Central memory CD8-positive, alpha-beta T cell (primary cell): ENCODE measurements at regions not wholly inside any gene's neighbourhood (a gene's known extent, or its start where the extent isn't known, plus 50 kb on each side); places are given as distances from the start of the nearest gene placed in this dataset.
A peak's percentile ranks its signal among the peaks of the same experiment; 100 is the strongest.

Experiments
- ATAC-seq: fragments of 150-1000 bp; cut with Tn5 transposase; replicated peaks from 2 replicates; pipeline ENCODE4 v1.10.0; 2022; ENCODE audit warnings: mild to moderate bottlenecking, moderate FRiP score, moderate number of reproducible peaks; ENCODE audit not compliant: poor library complexity, severe bottlenecking; ENCODE audit errors: extremely low read depth
- DNase-seq, 2 donors: peaks; one replicate each; pipeline ENCODE4 v3.0.0; 2021; ENCODE audit warnings: low spot score in 2 of 2
- H3K27ac Mint-ChIP-seq: one replicate; pipeline ENCODE4 v1.8.0; 2022; ENCODE audit warnings: low read depth, mild to moderate bottlenecking, moderate library complexity, mixed read lengths
- H3K27me3 Mint-ChIP-seq: one replicate; pipeline ENCODE4 v1.8.0; 2022; ENCODE audit warnings: mixed read lengths
- H3K36me3 Mint-ChIP-seq: one replicate; pipeline ENCODE4 v1.8.0; 2022; ENCODE audit warnings: mild to moderate bottlenecking, moderate library complexity, mixed read lengths; ENCODE audit not compliant: insufficient read depth
- H3K4me1 Mint-ChIP-seq: one replicate; pipeline ENCODE4 v1.8.0; 2022; ENCODE audit warnings: mixed read lengths
- H3K4me3 Mint-ChIP-seq: one replicate; pipeline ENCODE4 v1.8.0; 2022; ENCODE audit warnings: mild to moderate bottlenecking, moderate library complexity, mixed read lengths
- H3K9me3 Mint-ChIP-seq: one replicate; pipeline ENCODE4 v1.8.0; 2022; ENCODE audit warnings: mixed read lengths

GRCh38 chr2:198382811-198383210, 578.4 kb downstream of the PLCL1 start:
- no peak for DNase-seq
- Mint-ChIP-seq H3K27me3 (peaks cover 11% of the 10 kb centered on the region), H3K4me1 (no peaks in the 10 kb centered on the region), H3K36me3 (no peaks in the 10 kb centered on the region), H3K4me3 (no peak overlapping the region), H3K27ac (no peak overlapping the region), H3K9me3 (no peaks in the 10 kb centered on the region)
- ATAC-seq = no peak

- ATAC-seq (no peak), DNase-seq (no peak)
- no peak overlapping the region for H3K4me3 Mint-ChIP-seq
- peaks cover 7% of the 10 kb centered on the region for H3K4me1 Mint-ChIP-seq
- peaks cover 35% of the 10 kb centered on the region for H3K27me3 Mint-ChIP-seq
- H3K27ac Mint-ChIP-seq = no peak overlapping the region
- no peaks in the 10 kb centered on the region for H3K36me3 Mint-ChIP-seq
- H3K9me3 Mint-ChIP-seq = no peaks in the 10 kb centered on the region
Observed at GRCh38 chr2:198376677-198377076, 572.3 kb downstream of the PLCL1 start.

GRCh38 chr2:198375083-198375410, 570.7 kb downstream of the PLCL1 start:
- no peaks in the 10 kb centered on the region for H3K9me3 Mint-ChIP-seq
- no peak overlapping the region for H3K4me3 Mint-ChIP-seq
- H3K36me3 Mint-ChIP-seq = no peaks in the 10 kb centered on the region
- no peak overlapping the region for H3K27ac Mint-ChIP-seq
- H3K4me1 Mint-ChIP-seq = peaks cover 9% of the 10 kb centered on the region
- no peak for DNase-seq
- ATAC-seq = no peak
- H3K27me3 Mint-ChIP-seq = peaks cover 42% of the 10 kb centered on the region

- no peaks in the 10 kb centered on the region for H3K36me3 Mint-ChIP-seq
- H3K27me3 Mint-ChIP-seq = peaks cover 42% of the 10 kb centered on the region
- ATAC-seq = no peak
- DNase-seq = no peak
- H3K27ac Mint-ChIP-seq = no peak overlapping the region
- H3K9me3 Mint-ChIP-seq = no peaks in the 10 kb centered on the region
- H3K4me3 Mint-ChIP-seq = no peak overlapping the region
- peaks cover 9% of the 10 kb centered on the region for H3K4me1 Mint-ChIP-seq
Observed at GRCh38 chr2:198374375-198375082, 570.1 kb downstream of the PLCL1 start.

- Mint-ChIP-seq H3K4me3 (peak overlapping the region; percentile 55), H3K4me1 (peaks cover 9% of the 10 kb centered on the region), H3K27ac (no peak overlapping the region), H3K27me3 (peaks cover 35% of the 10 kb centered on the region), H3K36me3 (peaks cover 2% of the 10 kb centered on the region), H3K9me3 (no peaks in the 10 kb centered on the region)
- ATAC-seq (peak; percentile 32), DNase-seq (no peak)
Observed at GRCh38 chr2:198371921-198372543, 567.6 kb downstream of the PLCL1 start.

- H3K4me3 Mint-ChIP-seq = peak overlapping the region; percentile 55
- no peak for DNase-seq
- peaks cover 2% of the 10 kb centered on the region for H3K36me3 Mint-ChIP-seq
- H3K27ac Mint-ChIP-seq = no peak overlapping the region
- ATAC-seq = no peak
- H3K4me1 Mint-ChIP-seq = peaks cover 9% of the 10 kb centered on the region
- no peaks in the 10 kb centered on the region for H3K9me3 Mint-ChIP-seq
- H3K27me3 Mint-ChIP-seq = peaks cover 28% of the 10 kb centered on the region
Observed at GRCh38 chr2:198371329-198371728, 566.9 kb downstream of the PLCL1 start.

GRCh38 chr2:198368089-198368488, 563.7 kb downstream of the PLCL1 start:
- Mint-ChIP-seq H3K4me1 (peaks cover 9% of the 10 kb centered on the region), H3K27ac (no peak overlapping the region), H3K9me3 (no peaks in the 10 kb centered on the region), H3K36me3 (peaks cover 2% of the 10 kb centered on the region), H3K27me3 (peaks cover 10% of the 10 kb centered on the region), H3K4me3 (no peak overlapping the region)
- DNase-seq = no peak
- no peak for ATAC-seq

- ATAC-seq (no peak), DNase-seq (no peak)
- no peaks in the 10 kb centered on the region for H3K4me1 Mint-ChIP-seq
- H3K27me3 Mint-ChIP-seq = peaks cover 15% of the 10 kb centered on the region
- H3K9me3 Mint-ChIP-seq = no peaks in the 10 kb centered on the region
- H3K27ac Mint-ChIP-seq = no peak overlapping the region
- no peaks in the 10 kb centered on the region for H3K36me3 Mint-ChIP-seq
- no peak overlapping the region for H3K4me3 Mint-ChIP-seq
Observed at GRCh38 chr2:198362740-198363139, 558.3 kb downstream of the PLCL1 start.

GRCh38 chr2:198359308-198359707, 554.9 kb downstream of the PLCL1 start:
- H3K27ac Mint-ChIP-seq = no peak overlapping the region
- H3K4me3 Mint-ChIP-seq = no peak overlapping the region
- no peaks in the 10 kb centered on the region for H3K9me3 Mint-ChIP-seq
- H3K4me1 Mint-ChIP-seq = no peaks in the 10 kb centered on the region
- DNase-seq = no peak
- ATAC-seq = no peak
- peaks cover 19% of the 10 kb centered on the region for H3K27me3 Mint-ChIP-seq
- H3K36me3 Mint-ChIP-seq = no peaks in the 10 kb centered on the region

GRCh38 chr2:198356157-198356556, 551.8 kb downstream of the PLCL1 start:
- DNase-seq (no peak), ATAC-seq (no peak)
- no peak overlapping the region for H3K27ac Mint-ChIP-seq
- no peak overlapping the region for H3K4me3 Mint-ChIP-seq
- H3K36me3 Mint-ChIP-seq = no peaks in the 10 kb centered on the region
- H3K27me3 Mint-ChIP-seq = peaks cover 32% of the 10 kb centered on the region
- H3K9me3 Mint-ChIP-seq = no peaks in the 10 kb centered on the region
- no peaks in the 10 kb centered on the region for H3K4me1 Mint-ChIP-seq

GRCh38 chr2:198351647-198352046, 547.3 kb downstream of the PLCL1 start:
- peaks cover 13% of the 10 kb centered on the region for H3K27me3 Mint-ChIP-seq
- DNase-seq = no peak

GRCh38 chr2:198347946-198348345, 543.6 kb downstream of the PLCL1 start:
- Mint-ChIP-seq H3K27ac (no peak overlapping the region), H3K27me3 (peaks cover 38% of the 10 kb centered on the region), H3K9me3 (no peaks in the 10 kb centered on the region), H3K4me1 (no peaks in the 10 kb centered on the region), H3K4me3 (no peak overlapping the region), H3K36me3 (peaks cover 2% of the 10 kb centered on the region)
- DNase-seq (no peak), ATAC-seq (no peak)

More at GRCh38 chr2:198351647-198352046, 547.3 kb downstream of the PLCL1 start:
- H3K9me3 Mint-ChIP-seq = no peaks in the 10 kb centered on the region
- no peaks in the 10 kb centered on the region for H3K4me1 Mint-ChIP-seq
- H3K27ac Mint-ChIP-seq = no peak overlapping the region
- H3K36me3 Mint-ChIP-seq = peaks cover 1% of the 10 kb centered on the region
- no peak for ATAC-seq
- H3K4me3 Mint-ChIP-seq = no peak overlapping the region

GRCh38 chr2:198347349-198347748, 543.0 kb downstream of the PLCL1 start:
- Mint-ChIP-seq H3K36me3 (peaks cover 2% of the 10 kb centered on the region), H3K4me1 (no peaks in the 10 kb centered on the region), H3K27me3 (peaks cover 36% of the 10 kb centered on the region), H3K4me3 (no peak overlapping the region), H3K27ac (no peak overlapping the region), H3K9me3 (no peaks in the 10 kb centered on the region)
- ATAC-seq = no peak
- no peak for DNase-seq
